ENCODE measurements at regions not wholly inside any gene's neighbourhood (a gene's known extent, or its start where the extent isn't known, plus 50 kb on each side); places are given as distances from the start of the nearest gene placed in this dataset.
A peak's percentile ranks its signal among the peaks of the same experiment; 100 is the strongest.

DNA sequence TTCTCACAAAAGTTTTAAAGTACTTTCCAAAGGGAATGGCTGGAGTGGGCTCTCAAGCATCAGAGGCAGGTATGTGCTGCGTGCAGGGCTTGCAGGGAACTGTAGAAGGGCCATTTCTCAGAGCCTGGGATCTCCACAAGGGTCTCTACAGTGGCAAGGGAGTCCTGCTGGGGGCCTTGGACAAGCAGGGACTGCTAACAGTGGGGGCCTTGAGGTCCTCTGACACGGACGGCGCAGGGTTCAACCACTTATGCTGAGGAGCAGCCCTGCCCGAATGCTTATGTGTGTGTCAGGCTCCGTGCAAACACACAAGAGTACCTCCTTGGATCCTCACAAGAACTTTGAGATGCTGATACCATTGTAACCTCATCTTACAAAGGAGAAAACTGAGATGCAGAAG is 342.1 kb upstream of the COBL start:
- Mint-ChIP-seq H3K36me3 (no peaks in the 10 kb centered on the region), H3K27me3 (ENCODE audit: insufficient read depth, low read depth) (peaks cover 2% of the 10 kb centered on the region), H3K9me3 (no peaks in the 10 kb centered on the region), H3K27ac (no peak overlapping the region), H3K4me1 (no peaks in the 10 kb centered on the region), H3K4me3 (no peak overlapping the region)
- Histone ChIP-seq H3K36me3 (no peaks in the 10 kb centered on the region), H3K27ac (no peak overlapping the region), H3K79me2 (ENCODE audit: low read depth) (no peaks in the 10 kb centered on the region), H3F3A (ENCODE audit: low read depth) (no peaks in the 10 kb centered on the region), H3K4me1 (no peaks in the 10 kb centered on the region), H4K20me1 (ENCODE audit: low read depth) (no peaks in the 10 kb centered on the region), H2AFZ (replicated peaks) (no peak overlapping the region), H3K9ac (no peak overlapping the region), H3K9me3 (ENCODE audit: low read depth) (no peaks in the 10 kb centered on the region), H3K4me2 (no peak overlapping the region), H3K4me3 (no peak overlapping the region), H3K27me3 (no peaks in the 10 kb centered on the region)
- TF ChIP-seq EZH2phosphoT487 (IDR thresholded peaks at IDR 0.05) (no peak), CTCF (IDR thresholded peaks at IDR 0.05) (no peak), EZH2 (IDR thresholded peaks at IDR 0.05) (no peak)
- DNase-seq (ENCODE audit: low spot score) = no peak

GRCh38 chr7:51647931-51648351 is 331.3 kb upstream of the COBL start:
- Mint-ChIP-seq H3K27me3 (ENCODE audit: insufficient read depth, low read depth) (peaks cover 8% of the 10 kb centered on the region), H3K27ac (no peak overlapping the region)

DNA sequence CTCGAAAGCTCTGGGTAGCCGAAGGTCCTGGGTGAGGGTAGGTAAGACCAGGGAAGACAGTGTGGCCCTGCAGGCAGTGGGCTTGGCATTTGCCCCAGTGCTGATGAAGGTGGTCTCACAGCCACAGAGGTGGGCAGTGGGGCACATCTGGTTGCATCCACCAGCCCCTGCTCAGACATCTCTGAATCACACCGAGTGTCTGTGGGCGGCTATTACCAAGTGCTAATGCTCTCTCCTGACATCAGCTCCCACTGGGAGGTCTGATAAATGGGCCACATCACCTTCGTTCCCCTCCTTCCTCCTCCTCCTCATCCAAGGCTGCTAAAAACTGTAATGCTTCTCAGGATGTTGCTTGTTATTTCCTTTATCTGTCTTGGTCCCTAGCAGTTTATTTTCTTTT is 330.9 kb upstream of the COBL start:
- Histone ChIP-seq H3K9me3 (ENCODE audit: low read depth) (no peaks in the 10 kb centered on the region), H4K20me1 (ENCODE audit: low read depth) (no peaks in the 10 kb centered on the region), H3K4me1 (peaks cover 7% of the 10 kb centered on the region), H3K79me2 (ENCODE audit: low read depth) (no peaks in the 10 kb centered on the region), H3K4me3 (no peak overlapping the region), H3K36me3 (no peaks in the 10 kb centered on the region), H3K27me3 (no peaks in the 10 kb centered on the region), H3K9ac (no peak overlapping the region), H2AFZ (replicated peaks) (peak overlapping the region; percentile 78), H3F3A (ENCODE audit: low read depth) (no peaks in the 10 kb centered on the region), H3K27ac (no peak overlapping the region), H3K4me2 (no peak overlapping the region)
- TF ChIP-seq EZH2phosphoT487 (IDR thresholded peaks at IDR 0.05) (no peak), EZH2 (IDR thresholded peaks at IDR 0.05) (no peak), CTCF (IDR thresholded peaks at IDR 0.05) (no peak)
- peaks cover 1% of the 10 kb centered on the region for H3K36me3 Mint-ChIP-seq
- H3K4me1 Mint-ChIP-seq = peaks cover 6% of the 10 kb centered on the region
- peaks cover 9% of the 10 kb centered on the region for H3K9me3 Mint-ChIP-seq
- no peak overlapping the region for H3K4me3 Mint-ChIP-seq
- peaks cover 8% of the 10 kb centered on the region for H3K27me3 Mint-ChIP-seq (ENCODE audit: insufficient read depth, low read depth)
- DNase-seq (ENCODE audit: low spot score) = no peak
- H3K27ac Mint-ChIP-seq = no peak overlapping the region

More at GRCh38 chr7:51647931-51648351, 331.3 kb upstream of the COBL start:
- H3K36me3 ChIP-seq = no peaks in the 10 kb centered on the region
- no peaks in the 10 kb centered on the region for H3K9me3 ChIP-seq (ENCODE audit: low read depth)
- Mint-ChIP-seq H3K4me1 (peaks cover 6% of the 10 kb centered on the region), H3K9me3 (peaks cover 9% of the 10 kb centered on the region), H3K36me3 (peaks cover 1% of the 10 kb centered on the region), H3K4me3 (no peak overlapping the region)
- H3K4me3 ChIP-seq = no peak overlapping the region
- peaks cover 7% of the 10 kb centered on the region for H3K4me1 ChIP-seq
- peak; percentile 54 for DNase-seq (ENCODE audit: low spot score)
- H3K9ac ChIP-seq = no peak overlapping the region
- H3K79me2 ChIP-seq (ENCODE audit: low read depth) = no peaks in the 10 kb centered on the region
- no peak overlapping the region for H3K27ac ChIP-seq
- no peaks in the 10 kb centered on the region for H3K27me3 ChIP-seq
- no peaks in the 10 kb centered on the region for H4K20me1 ChIP-seq (ENCODE audit: low read depth)
- TF ChIP-seq EZH2phosphoT487 (IDR thresholded peaks at IDR 0.05) (no peak), EZH2 (IDR thresholded peaks at IDR 0.05) (no peak), CTCF (IDR thresholded peaks at IDR 0.05) (no peak)
- no peak overlapping the region for H3K4me2 ChIP-seq
- H2AFZ ChIP-seq (replicated peaks) = peak overlapping the region; percentile 78
- H3F3A ChIP-seq (ENCODE audit: low read depth) = no peaks in the 10 kb centered on the region

All from neural progenitor cell (in vitro differentiated cells).